Endothelial cell (in vitro differentiated cells): ENCODE measurements at regions not wholly inside any gene's neighbourhood (a gene's known extent, or its start where the extent isn't known, plus 50 kb on each side); places are given as distances from the start of the nearest gene placed in this dataset.

ENCODE experiments used
- DNase-seq: peaks from one replicate; pipeline ENCODE4 v3.0.0; 2021; ENCODE audit warnings: low spot score
- H3K27ac Mint-ChIP-seq: one replicate; pipeline ENCODE4 v1.8.0; 2021; ENCODE audit warnings: mixed read lengths, inconsistent platforms; ENCODE audit not compliant: unreplicated experiment
- H3K27me3 Mint-ChIP-seq: one replicate; pipeline ENCODE4 v1.8.0; 2021; ENCODE audit warnings: mild to moderate bottlenecking, moderate library complexity, mixed read lengths, inconsistent platforms; ENCODE audit not compliant: unreplicated experiment
- H3K36me3 Mint-ChIP-seq: one replicate; pipeline ENCODE4 v1.8.0; 2021; ENCODE audit warnings: mild to moderate bottlenecking, low read depth, mixed read lengths, inconsistent platforms; ENCODE audit not compliant: unreplicated experiment
- H3K4me1 Mint-ChIP-seq: one replicate; pipeline ENCODE4 v1.8.0; 2021; ENCODE audit warnings: mild to moderate bottlenecking, mixed read lengths, inconsistent platforms; ENCODE audit not compliant: unreplicated experiment
- H3K4me3 Mint-ChIP-seq: one replicate; pipeline ENCODE4 v1.8.0; 2021; ENCODE audit warnings: mild to moderate bottlenecking, mixed read lengths, inconsistent platforms; ENCODE audit not compliant: unreplicated experiment
- H3K9me3 Mint-ChIP-seq: one replicate; pipeline ENCODE4 v1.8.0; 2021; ENCODE audit warnings: mixed read lengths, inconsistent platforms; ENCODE audit not compliant: unreplicated experiment
- CTCF ChIP-seq: fragments of 200-600 bp; sonication (generic); IDR thresholded peaks from one replicate; pipeline ENCODE4 v1.5.0; 2021; ENCODE audit warnings: antibody characterized with exemption; ENCODE audit not compliant: unreplicated experiment

- Mint-ChIP-seq H3K4me1 (no peaks in the 10 kb centered on the region), H3K4me3 (no peak overlapping the region), H3K36me3 (no peaks in the 10 kb centered on the region), H3K27me3 (no peaks in the 10 kb centered on the region), H3K27ac (no peak overlapping the region), H3K9me3 (no peaks in the 10 kb centered on the region)
- no peak for DNase-seq
- no peak for TF ChIP-seq CTCF
These were observed 198.7 kb downstream of the CXCL12 start for GRCh38 chr10:44186150-44186549.

GRCh38 chr10:44185315-44185666 lies 199.6 kb downstream of the CXCL12 start:
- H3K4me3 Mint-ChIP-seq, result no peak overlapping the region
- H3K27ac Mint-ChIP-seq, result no peak overlapping the region
- DNase-seq, result no peak
- H3K4me1 Mint-ChIP-seq, result no peaks in the 10 kb centered on the region
- H3K36me3 Mint-ChIP-seq, result no peaks in the 10 kb centered on the region
- no peaks in the 10 kb centered on the region for H3K9me3 Mint-ChIP-seq
- no peak for TF ChIP-seq CTCF
- H3K27me3 Mint-ChIP-seq, result no peaks in the 10 kb centered on the region

- Mint-ChIP-seq H3K27me3 (no peaks in the 10 kb centered on the region), H3K27ac (no peak overlapping the region), H3K4me3 (no peak overlapping the region), H3K4me1 (no peaks in the 10 kb centered on the region), H3K9me3 (no peaks in the 10 kb centered on the region), H3K36me3 (no peaks in the 10 kb centered on the region)
- no peak for TF ChIP-seq CTCF
- DNase-seq, result no peak
These were observed 200.1 kb downstream of the CXCL12 start for GRCh38 chr10:44184633-44185314.

GRCh38 chr10:44183667-44184632 lies 200.9 kb downstream of the CXCL12 start:
- no peaks in the 10 kb centered on the region for H3K9me3 Mint-ChIP-seq

More at GRCh38 chr10:44183667-44184632, 200.9 kb downstream of the CXCL12 start:
- DNase-seq, result no peak
- Mint-ChIP-seq H3K4me1 (no peaks in the 10 kb centered on the region), H3K4me3 (no peak overlapping the region), H3K36me3 (no peaks in the 10 kb centered on the region), H3K27me3 (no peaks in the 10 kb centered on the region), H3K27ac (no peak overlapping the region)
- no peak for TF ChIP-seq CTCF
